PC-3 (cell line): ENCODE measurements at regions not wholly inside any gene's neighbourhood (a gene's known extent, or its start where the extent isn't known, plus 50 kb on each side); places are given as distances from the start of the nearest gene placed in this dataset.
"Not testable (repeated sequence)": the region's sequence is repeated elsewhere in the genome, so short reads cannot be mapped to it uniquely, and the experiment has no call there.

Source experiments
- ATAC-seq: fragments of 200-7000 bp; cut with Tn5 transposase; 2 replicates; pipeline ENCODE4 v1.9.1; 2020; ENCODE audit warnings: mild to moderate bottlenecking, moderate library complexity
- BruUV-seq: library from RNA; stranded (reverse); fragments of 400-500 nt; replicated peaks from 2 replicates; lab custom pipeline; 2021; lab: Mats Ljungman, UMichigan
- CTCF ChIA-PET: fragments of 300-600 bp; sonication (Branson Sonifier 250); formaldehyde crosslinking; loops from one replicate; lab custom pipeline; 2022; ENCODE audit warnings: antibody characterized with exemption; lab: Charles Lee
- POLR2A ChIA-PET: fragments of 300-600 bp; sonication (Branson Sonifier 250); formaldehyde crosslinking; loops from one replicate; lab custom pipeline; 2022; ENCODE audit warnings: antibody characterized with exemption; ENCODE audit not compliant: unreplicated experiment; lab: Charles Lee
- DNase-seq: peaks from one replicate; pipeline ENCODE4 v3.0.0-alpha.2; 2015
- H2AFZ ChIP-seq: fragments of 300-600 bp; sonication (generic); 2 replicates; pipeline ENCODE4 v1.6.0; 2016; ENCODE audit warnings: antibody characterized with exemption, low read length
- H3F3A ChIP-seq: fragments of 300-600 bp; sonication (generic); one replicate; pipeline ENCODE4 v1.6.0; 2017; ENCODE audit warnings: antibody characterized with exemption, low read length, control low read depth, mild to moderate bottlenecking; ENCODE audit not compliant: unreplicated experiment
- H3K27ac ChIP-seq: fragments of 300-600 bp; sonication (generic); 2 replicates; pipeline ENCODE4 v1.5.1; 2016; ENCODE audit warnings: mild to moderate bottlenecking, low read length
- H3K27me3 ChIP-seq: fragments of 300-600 bp; sonication (generic); 2 replicates; pipeline ENCODE4 v1.6.1; 2016; ENCODE audit warnings: low read length, mixed read lengths
- H3K36me3 ChIP-seq: fragments of 300-600 bp; sonication (generic); 2 replicates; pipeline ENCODE4 v1.6.1; 2016; ENCODE audit warnings: low read depth, mixed run types, low read length, mixed read lengths
- H3K4me1 ChIP-seq: fragments of 300-600 bp; sonication (generic); 2 replicates; pipeline ENCODE4 v1.5.1; 2016; ENCODE audit warnings: low read length; ENCODE audit not compliant: insufficient read depth
- H3K4me2 ChIP-seq: fragments of 300-600 bp; sonication (generic); 2 replicates; pipeline ENCODE4 v1.6.0; 2016; ENCODE audit warnings: low read length
- H3K4me3 ChIP-seq: fragments of 300-600 bp; sonication (generic); 2 replicates; pipeline ENCODE4 v1.5.1; 2016; ENCODE audit warnings: mild to moderate bottlenecking, low read length, mixed read lengths
- H3K79me2 ChIP-seq: fragments of 300-600 bp; sonication (generic); 2 replicates; pipeline ENCODE4 v1.6.1; 2017; ENCODE audit warnings: low read length, mixed read lengths
- H3K9ac ChIP-seq: fragments of 300-600 bp; sonication (generic); 2 replicates; pipeline ENCODE4 v1.6.0; 2016; ENCODE audit warnings: mild to moderate bottlenecking, low read length
- H3K9me2 ChIP-seq: fragments of 300-600 bp; sonication (generic); replicated peaks from 2 replicates; pipeline ENCODE4 v1.6.1; 2016; ENCODE audit warnings: mixed run types, low read length, mixed read lengths
- H3K9me3 ChIP-seq: fragments of 300-600 bp; sonication (generic); 2 replicates; pipeline ENCODE4 v1.6.1; 2016; ENCODE audit warnings: low read length, mixed read lengths
- H4K20me1 ChIP-seq: fragments of 300-600 bp; sonication (generic); 2 replicates; pipeline ENCODE4 v1.6.1; 2016; ENCODE audit warnings: low read length, mixed read lengths
- CTCF ChIP-seq: fragments of 300-600 bp; sonication (generic); conservative IDR thresholded peaks from 2 replicates; pipeline ENCODE4 v1.5.1; 2017; ENCODE audit warnings: antibody characterized with exemption, low read depth, mild to moderate bottlenecking, low read length
- EZH2 ChIP-seq: fragments of 300-600 bp; sonication (generic); IDR thresholded peaks from one replicate; pipeline ENCODE4 v1.6.1; 2017; ENCODE audit warnings: antibody characterized with exemption, mild to moderate bottlenecking, low read length; ENCODE audit not compliant: unreplicated experiment
- EZH2phosphoT487 ChIP-seq: fragments of 300-600 bp; sonication (generic); IDR thresholded peaks from 2 replicates; pipeline ENCODE4 v1.6.1; 2018; ENCODE audit warnings: mild to moderate bottlenecking, antibody characterized with exemption, low read length, borderline replicate concordance
- intact Hi-C: fragments of 100-400 bp; cut with micrococcal nuclease; formaldehyde crosslinking; loops from 2 replicates; pipeline ENCODE4 v1.9.0; 2023

DNA sequence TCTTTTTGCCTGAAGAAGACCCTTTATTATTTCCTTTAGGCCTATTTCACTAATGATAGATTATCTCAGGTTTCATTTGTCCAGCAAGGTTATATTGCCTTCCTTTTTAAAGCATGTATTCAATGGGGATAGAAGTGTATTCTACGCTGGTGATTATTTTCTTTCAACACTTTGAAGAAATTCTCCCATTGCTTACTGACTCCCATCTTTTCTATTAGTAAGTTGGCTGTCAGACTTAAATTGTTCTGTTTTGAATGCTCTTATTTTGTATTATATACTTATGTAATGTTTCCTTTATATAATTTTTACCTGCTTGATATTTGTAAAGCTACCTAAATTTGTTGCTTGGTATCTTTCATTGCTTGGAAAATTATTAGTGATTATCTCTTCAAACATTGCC lies 445.1 kb upstream of the RASGRP1 start:
- no peak for DNase-seq
- TF ChIP-seq CTCF (no peak), EZH2phosphoT487 (no peak), EZH2 (no peak)
- ATAC-seq: no peak
- Histone ChIP-seq H3K4me3 (no peak overlapping the region), H2AFZ (no peak overlapping the region), H3K27ac (no peak overlapping the region), H3K27me3 (no peaks in the 10 kb centered on the region), H3K4me1 (no peaks in the 10 kb centered on the region), H3K9me3 (peaks cover 17% of the 10 kb centered on the region; the same call in 1 of the 2 replicates), H3F3A (no peaks in the 10 kb centered on the region), H3K36me3 (no peaks in the 10 kb centered on the region; the same call in 1 of the 2 replicates), H3K79me2 (no peaks in the 10 kb centered on the region), H3K9me2 (no peaks in the 10 kb centered on the region), H3K4me2 (no peak overlapping the region), H3K9ac (no peak overlapping the region), H4K20me1 (no peaks in the 10 kb centered on the region)
- intact Hi-C loops: no loop called here
- ChIA-PET POLR2A (no interaction called here), CTCF (no interaction called here)
- BruUV-seq: no TSS peak

GRCh38 chr15:39011066-39011465 lies 446.5 kb upstream of the RASGRP1 start:
- ATAC-seq, intact Hi-C loops, H3K4me2 ChIP-seq, BruUV-seq, H3K36me3 ChIP-seq, H3K9me2 ChIP-seq, H2AFZ ChIP-seq, CTCF ChIA-PET, H3K9ac ChIP-seq, DNase-seq, H3F3A ChIP-seq, H3K4me3 ChIP-seq, H4K20me1 ChIP-seq, POLR2A ChIA-PET, H3K27ac ChIP-seq, H3K4me1 ChIP-seq, H3K79me2 ChIP-seq, H3K27me3 ChIP-seq: not testable (repeated sequence)
- H3K9me3 ChIP-seq: peaks cover 17% of the 10 kb centered on the region; the same call in 1 of the 2 replicates

DNA sequence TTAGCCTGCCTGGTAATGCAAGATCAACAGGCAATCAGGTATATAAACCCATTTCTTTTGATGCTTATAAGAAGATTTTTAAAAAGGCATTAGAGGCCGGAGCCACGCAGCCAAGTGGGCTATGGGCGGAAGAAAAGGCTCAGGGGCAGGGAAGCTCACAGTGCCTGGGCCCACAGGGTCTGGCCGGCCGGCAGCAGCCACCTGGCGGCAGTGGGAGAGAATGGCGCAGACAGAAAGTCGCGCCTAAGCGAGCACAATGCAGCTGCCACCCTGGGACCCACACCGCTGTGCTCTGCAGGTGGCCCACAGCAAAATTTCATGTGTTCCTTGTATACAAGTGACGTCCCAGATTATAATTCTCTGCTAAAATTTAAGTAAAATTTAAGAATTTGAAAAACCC lies 448.6 kb upstream of the RASGRP1 start:
- Histone ChIP-seq H3K36me3 (no peaks in the 10 kb centered on the region; the same call in 1 of the 2 replicates), H3K9ac (no peak overlapping the region), H3K27ac (no peak overlapping the region), H3K9me3 (peaks cover 17% of the 10 kb centered on the region; the same call in 1 of the 2 replicates), H3K4me3 (no peak overlapping the region), H3K4me1 (no peaks in the 10 kb centered on the region), H3F3A (no peaks in the 10 kb centered on the region), H3K4me2 (no peak overlapping the region), H2AFZ (no peak overlapping the region), H3K79me2 (no peaks in the 10 kb centered on the region), H3K9me2 (no peaks in the 10 kb centered on the region), H4K20me1 (no peaks in the 10 kb centered on the region), H3K27me3 (no peaks in the 10 kb centered on the region)
- intact Hi-C loops: no loop called here
- no peak for TF ChIP-seq CTCF
- no peak for TF ChIP-seq EZH2
- TF ChIP-seq EZH2phosphoT487: no peak
- ATAC-seq (no peak), DNase-seq (no peak)
- CTCF ChIA-PET: interaction anchor here (0.6 kb wide), 1 partner anchor 179 kb away, joined by 3 read pairs; no protein-coding TSS in a partner anchor
- POLR2A ChIA-PET: no interaction called here
- no TSS peak for BruUV-seq
